Keratinocyte (primary cell): ENCODE measurements at regions not wholly inside any gene's neighbourhood (a gene's known extent, or its start where the extent isn't known, plus 50 kb on each side); places are given as distances from the start of the nearest gene placed in this dataset.

ENCODE experiments used
- CTCF ChIP-seq, 3 experiments: IDR thresholded peaks in 1 of 3; conservative IDR thresholded peaks in 1 of 3; optimal IDR thresholded peaks in 1 of 3; 2 replicates in 2 of 3; 3 replicates in 1 of 3; pipeline versions ENCODE3 to v1.5.1; 2011; ENCODE audit warnings: low read length in 3 of 3, mild to moderate bottlenecking in 3 of 3, moderate library complexity in 2 of 3, control low read depth in 1 of 3, inconsistent platforms in 1 of 3; ENCODE audit not compliant: insufficient read depth in 2 of 3; ENCODE audit errors: extremely low read depth in 1 of 3
- EZH2 ChIP-seq: IDR thresholded peaks from one replicate; pipeline ENCODE4 v1.6.1; 2012; ENCODE audit warnings: inconsistent platforms, mild to moderate bottlenecking, low read length, moderate library complexity

- no peak for TF ChIP-seq CTCF (optimal IDR thresholded peaks at IDR 0.05 in 1 of 3, IDR thresholded peaks at IDR 0.05 in 1 of 3, conservative IDR thresholded peaks at IDR 0.05 in 1 of 3; ENCODE audit: extremely low read depth in 1 of 3, insufficient read depth in 2 of 3, low read length in 3 of 3)
- no peak for TF ChIP-seq EZH2
These were observed 66.8 kb upstream of the NT5E start for GRCh38 chr6:85383042-85383441.
